GM18907 (cell line): ENCODE measurements at regions not wholly inside any gene's neighbourhood (a gene's known extent, or its start where the extent isn't known, plus 50 kb on each side); places are given as distances from the start of the nearest gene placed in this dataset.
"Not testable (repeated sequence)": the region's sequence is repeated elsewhere in the genome, so short reads cannot be mapped to it uniquely, and the experiment has no call there.

Experiments used
- ATAC-seq: cut with Tn5 transposase; IDR thresholded peaks from one replicate; pipeline ENCODE4 v1.9.1; 2021; ENCODE audit warnings: mild to moderate bottlenecking, moderate library complexity; ENCODE audit not compliant: unreplicated experiment

GRCh38 chr14:40758076-40758475, 848.6 kb upstream of the LRFN5 start:
- no peak for ATAC-seq

- ATAC-seq, result no peak
These were observed 849.2 kb upstream of the LRFN5 start for GRCh38 chr14:40757376-40757950.

- ATAC-seq, result no peak
These were observed 873.5 kb upstream of the LRFN5 start for GRCh38 chr14:40733206-40733605.

GRCh38 chr14:40727107-40727506, 879.6 kb upstream of the LRFN5 start:
- ATAC-seq, result no peak

- ATAC-seq, result no peak
These were observed 893.3 kb upstream of the LRFN5 start for GRCh38 chr14:40713387-40713786.

- no peak for ATAC-seq
These were observed 909.4 kb upstream of the LRFN5 start for GRCh38 chr14:40697231-40697630.

- no peak for ATAC-seq
These were observed 912.7 kb upstream of the LRFN5 start for GRCh38 chr14:40694023-40694422.

GRCh38 chr14:40691066-40691465, 915.6 kb upstream of the LRFN5 start:
- no peak for ATAC-seq

GRCh38 chr14:40685764-40686163, 920.9 kb upstream of the LRFN5 start:
- ATAC-seq, result no peak

GRCh38 chr14:40684328-40684727, 922.3 kb upstream of the LRFN5 start:
- no peak for ATAC-seq

GRCh38 chr14:40682131-40682913, 924.4 kb upstream of the LRFN5 start:
- ATAC-seq, result no peak

- no peak for ATAC-seq
These were observed 927.4 kb upstream of the LRFN5 start for GRCh38 chr14:40679256-40679655.

- not testable (repeated sequence) for ATAC-seq
These were observed 929.5 kb upstream of the LRFN5 start for GRCh38 chr14:40677206-40677605.

GRCh38 chr14:40674502-40674901, 932.2 kb upstream of the LRFN5 start:
- ATAC-seq, result no peak

- no peak for ATAC-seq
These were observed 950.4 kb upstream of the LRFN5 start for GRCh38 chr14:40656311-40656710.

- ATAC-seq, result no peak
These were observed 954.5 kb upstream of the LRFN5 start for GRCh38 chr14:40652089-40652691.

- ATAC-seq, result no peak
These were observed 976.2 kb upstream of the LRFN5 start for GRCh38 chr14:40630471-40630870.

GRCh38 chr14:40629551-40630137, 977.0 kb upstream of the LRFN5 start:
- ATAC-seq, result not testable (repeated sequence)

- ATAC-seq, result no peak
These were observed 977.5 kb upstream of the LRFN5 start for GRCh38 chr14:40629144-40629543.

GRCh38 chr14:40623643-40624042, 983.0 kb upstream of the LRFN5 start:
- ATAC-seq, result no peak

GRCh38 chr14:40618225-40618898, 988.3 kb upstream of the LRFN5 start:
- no peak for ATAC-seq
